Neural cell (in vitro differentiated cells): ENCODE measurements at regions not wholly inside any gene's neighbourhood (a gene's known extent, or its start where the extent isn't known, plus 50 kb on each side); places are given as distances from the start of the nearest gene placed in this dataset.

Source experiments
- H2AFZ ChIP-seq: fragments of 200-600, 300-800 bp; sonication (generic), shearing (Covaris generic); 2 replicates; pipeline ENCODE4 v1.6.0; 2014; ENCODE audit warnings: low read depth, mild to moderate bottlenecking, antibody characterized with exemption, low read length, moderate library complexity
- H3F3A ChIP-seq: fragments of 200-600 bp; shearing (Covaris generic); 2 replicates; pipeline ENCODE4 v1.6.1; 2016; ENCODE audit warnings: mild to moderate bottlenecking, moderate library complexity, mixed read lengths, antibody characterized with exemption, low read length; ENCODE audit not compliant: insufficient read depth, poor library complexity, severe bottlenecking
- H3K27ac ChIP-seq: fragments of 200-600, 300-800 bp; sonication (generic), shearing (Covaris generic); 2 replicates; pipeline ENCODE4 v1.5.1; 2014; ENCODE audit warnings: mild to moderate bottlenecking, low read length, moderate library complexity
- H3K27me3 ChIP-seq: fragments of 300-800, 200-600 bp; sonication (generic), shearing (Covaris generic); 2 replicates; pipeline ENCODE4 v1.6.0; 2014; ENCODE audit warnings: mild to moderate bottlenecking, low read depth, low read length, moderate library complexity; ENCODE audit not compliant: insufficient read depth
- H3K36me3 ChIP-seq: fragments of 300-800, 200-600 bp; sonication (generic), shearing (Covaris generic); 2 replicates; pipeline ENCODE4 v1.5.1; 2014; ENCODE audit warnings: mild to moderate bottlenecking, antibody characterized with exemption, low read length, moderate library complexity; ENCODE audit not compliant: insufficient read depth
- H3K4me2 ChIP-seq: fragments of 300-800, 200-600 bp; sonication (generic), shearing (Covaris generic); 2 replicates; pipeline ENCODE4 v1.6.0; 2014; ENCODE audit warnings: mild to moderate bottlenecking, low read length
- H3K4me3 ChIP-seq: fragments of 300-800, 200-600 bp; sonication (generic), shearing (Covaris generic); 2 replicates; pipeline ENCODE4 v1.5.1; 2014; ENCODE audit warnings: mild to moderate bottlenecking, low read length, moderate library complexity
- H3K79me2 ChIP-seq: fragments of 200-600 bp; shearing (Covaris generic); replicated peaks from 2 replicates; pipeline ENCODE4 v1.6.0; 2014; ENCODE audit warnings: mild to moderate bottlenecking, low read length, moderate library complexity; ENCODE audit not compliant: insufficient read depth
- H3K9ac ChIP-seq: fragments of 300-800, 200-600 bp; sonication (generic), shearing (Covaris generic); 2 replicates; pipeline ENCODE4 v1.6.1; 2016; ENCODE audit warnings: mild to moderate bottlenecking, low read length, mixed read lengths
- H3K9me2 ChIP-seq: fragments of 200-600 bp; shearing (Covaris generic); 2 replicates; pipeline ENCODE4 v1.6.1; 2016; ENCODE audit warnings: mild to moderate bottlenecking, low read length, mixed read lengths; ENCODE audit not compliant: insufficient read depth
- H3K9me3 ChIP-seq: fragments of 200-600, 300-800 bp; sonication (generic), shearing (Covaris generic); 2 replicates; pipeline ENCODE4 v1.6.1; 2016; ENCODE audit warnings: mild to moderate bottlenecking, mixed run types, low read length, moderate library complexity, mixed read lengths
- H4K20me1 ChIP-seq: fragments of 200-600 bp; shearing (Covaris generic); 2 replicates; pipeline ENCODE4 v1.6.1; 2016; ENCODE audit warnings: mild to moderate bottlenecking, mixed run types; ENCODE audit not compliant: insufficient read depth
- EP300 ChIP-seq: fragments of 450-650 bp; conservative IDR thresholded peaks from 2 replicates; pipeline ENCODE4 v1.6.1; 2014; ENCODE audit warnings: antibody characterized with exemption, mild to moderate bottlenecking, moderate library complexity; ENCODE audit not compliant: poor library complexity, severe bottlenecking
- EZH2 ChIP-seq: fragments of 200-600, 300-800 bp; shearing (Covaris generic), sonication (generic); IDR thresholded peaks from 2 replicates; pipeline ENCODE4 v1.6.1; 2014; ENCODE audit warnings: antibody characterized with exemption, low read length, borderline replicate concordance, mild to moderate bottlenecking; ENCODE audit not compliant: insufficient read depth, poor library complexity, severe bottlenecking
- MXI1 ChIP-seq: fragments of 450-650 bp; conservative IDR thresholded peaks from 2 replicates; pipeline ENCODE4 v1.6.1; 2014; ENCODE audit warnings: antibody characterized with exemption, mild to moderate bottlenecking; ENCODE audit not compliant: poor library complexity, severe bottlenecking
- POLR2AphosphoS5 ChIP-seq: IDR thresholded peaks from 2 replicates; pipeline ENCODE4 v1.6.1; 2012
- RAD21 ChIP-seq: fragments of 450-650 bp; conservative IDR thresholded peaks from 2 replicates; pipeline ENCODE4 v1.6.1; 2014; ENCODE audit warnings: antibody characterized with exemption, mild to moderate bottlenecking, moderate library complexity
- SMC3 ChIP-seq: fragments of 450-650 bp; conservative IDR thresholded peaks from 2 replicates; pipeline ENCODE4 v1.6.1; 2014; ENCODE audit warnings: antibody characterized with exemption, mild to moderate bottlenecking, moderate library complexity; ENCODE audit not compliant: poor library complexity
- TAF1 ChIP-seq: IDR thresholded peaks from 2 replicates; pipeline ENCODE4 v1.6.1; 2012; ENCODE audit warnings: low read depth
- TF ChIP-seq, protein P1 (sequence below): IDR thresholded peaks from 2 replicates; pipeline ENCODE4 v1.6.1; 2012; ENCODE audit warnings: borderline replicate concordance
- TF ChIP-seq, protein P2 (sequence below): fragments of 450-650 bp; IDR thresholded peaks from 2 replicates; pipeline ENCODE4 v1.5.1; 2014; ENCODE audit warnings: antibody characterized with exemption, mild to moderate bottlenecking, moderate library complexity; ENCODE audit not compliant: poor library complexity, severe bottlenecking

DNA sequence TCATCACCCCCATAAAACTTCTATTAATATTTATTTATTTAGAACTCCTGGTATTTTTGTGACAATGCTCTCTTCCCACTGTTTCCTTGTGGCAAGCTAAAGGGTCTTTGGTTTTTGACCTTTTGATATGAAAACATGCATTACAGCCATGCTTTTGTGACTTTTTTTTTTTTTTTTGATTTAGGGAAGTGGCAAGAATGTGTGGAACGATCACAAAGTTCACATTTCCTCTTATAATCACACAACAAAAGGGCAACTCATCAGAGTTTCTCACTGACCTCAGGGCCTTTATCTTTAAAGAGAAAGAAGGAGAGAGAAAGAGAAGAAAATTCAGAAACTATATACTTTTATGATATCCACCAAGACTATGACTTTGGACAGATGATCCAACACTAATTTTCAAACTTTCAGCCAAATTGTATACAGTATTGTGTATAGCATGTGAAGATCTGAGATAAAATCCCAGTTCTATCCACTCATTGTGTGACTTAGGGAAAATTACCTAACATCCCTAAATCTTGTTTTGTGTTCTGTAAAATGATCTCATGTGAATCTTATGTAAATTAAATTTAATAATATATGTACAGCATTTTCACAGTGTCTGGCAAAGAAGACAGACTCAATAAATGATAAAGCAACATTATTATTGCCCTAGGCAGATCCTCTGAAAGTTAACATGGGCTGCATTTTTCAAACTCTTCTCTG, 106.8 kb upstream of the MARCKS start:
- Histone ChIP-seq H3K9me3 (no peaks in the 10 kb centered on the region), H3K4me2 (no peak overlapping the region), H2AFZ (no peak overlapping the region), H3K9ac (no peak overlapping the region), H3K9me2 (no peaks in the 10 kb centered on the region), H3K79me2 (no peaks in the 10 kb centered on the region), H4K20me1 (no peaks in the 10 kb centered on the region), H3K4me3 (no peak overlapping the region), H3K27me3 (no peaks in the 10 kb centered on the region), H3K36me3 (no peaks in the 10 kb centered on the region), H3F3A (no peaks in the 10 kb centered on the region), H3K27ac (no peak overlapping the region)
- no peak for TF ChIP-seq POLR2AphosphoS5
- TF ChIP-seq TAF1, result no peak
- no peak for TF ChIP-seq EZH2
- TF ChIP-seq EP300, result no peak
- TF ChIP-seq SMC3, result no peak
- TF ChIP-seq, protein P1, sequence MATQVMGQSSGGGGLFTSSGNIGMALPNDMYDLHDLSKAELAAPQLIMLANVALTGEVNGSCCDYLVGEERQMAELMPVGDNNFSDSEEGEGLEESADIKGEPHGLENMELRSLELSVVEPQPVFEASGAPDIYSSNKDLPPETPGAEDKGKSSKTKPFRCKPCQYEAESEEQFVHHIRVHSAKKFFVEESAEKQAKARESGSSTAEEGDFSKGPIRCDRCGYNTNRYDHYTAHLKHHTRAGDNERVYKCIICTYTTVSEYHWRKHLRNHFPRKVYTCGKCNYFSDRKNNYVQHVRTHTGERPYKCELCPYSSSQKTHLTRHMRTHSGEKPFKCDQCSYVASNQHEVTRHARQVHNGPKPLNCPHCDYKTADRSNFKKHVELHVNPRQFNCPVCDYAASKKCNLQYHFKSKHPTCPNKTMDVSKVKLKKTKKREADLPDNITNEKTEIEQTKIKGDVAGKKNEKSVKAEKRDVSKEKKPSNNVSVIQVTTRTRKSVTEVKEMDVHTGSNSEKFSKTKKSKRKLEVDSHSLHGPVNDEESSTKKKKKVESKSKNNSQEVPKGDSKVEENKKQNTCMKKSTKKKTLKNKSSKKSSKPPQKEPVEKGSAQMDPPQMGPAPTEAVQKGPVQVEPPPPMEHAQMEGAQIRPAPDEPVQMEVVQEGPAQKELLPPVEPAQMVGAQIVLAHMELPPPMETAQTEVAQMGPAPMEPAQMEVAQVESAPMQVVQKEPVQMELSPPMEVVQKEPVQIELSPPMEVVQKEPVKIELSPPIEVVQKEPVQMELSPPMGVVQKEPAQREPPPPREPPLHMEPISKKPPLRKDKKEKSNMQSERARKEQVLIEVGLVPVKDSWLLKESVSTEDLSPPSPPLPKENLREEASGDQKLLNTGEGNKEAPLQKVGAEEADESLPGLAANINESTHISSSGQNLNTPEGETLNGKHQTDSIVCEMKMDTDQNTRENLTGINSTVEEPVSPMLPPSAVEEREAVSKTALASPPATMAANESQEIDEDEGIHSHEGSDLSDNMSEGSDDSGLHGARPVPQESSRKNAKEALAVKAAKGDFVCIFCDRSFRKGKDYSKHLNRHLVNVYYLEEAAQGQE, result no peak
- TF ChIP-seq RAD21, result no peak
- TF ChIP-seq MXI1, result no peak
- TF ChIP-seq, protein P2, sequence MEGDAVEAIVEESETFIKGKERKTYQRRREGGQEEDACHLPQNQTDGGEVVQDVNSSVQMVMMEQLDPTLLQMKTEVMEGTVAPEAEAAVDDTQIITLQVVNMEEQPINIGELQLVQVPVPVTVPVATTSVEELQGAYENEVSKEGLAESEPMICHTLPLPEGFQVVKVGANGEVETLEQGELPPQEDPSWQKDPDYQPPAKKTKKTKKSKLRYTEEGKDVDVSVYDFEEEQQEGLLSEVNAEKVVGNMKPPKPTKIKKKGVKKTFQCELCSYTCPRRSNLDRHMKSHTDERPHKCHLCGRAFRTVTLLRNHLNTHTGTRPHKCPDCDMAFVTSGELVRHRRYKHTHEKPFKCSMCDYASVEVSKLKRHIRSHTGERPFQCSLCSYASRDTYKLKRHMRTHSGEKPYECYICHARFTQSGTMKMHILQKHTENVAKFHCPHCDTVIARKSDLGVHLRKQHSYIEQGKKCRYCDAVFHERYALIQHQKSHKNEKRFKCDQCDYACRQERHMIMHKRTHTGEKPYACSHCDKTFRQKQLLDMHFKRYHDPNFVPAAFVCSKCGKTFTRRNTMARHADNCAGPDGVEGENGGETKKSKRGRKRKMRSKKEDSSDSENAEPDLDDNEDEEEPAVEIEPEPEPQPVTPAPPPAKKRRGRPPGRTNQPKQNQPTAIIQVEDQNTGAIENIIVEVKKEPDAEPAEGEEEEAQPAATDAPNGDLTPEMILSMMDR, result no peak

DNA sequence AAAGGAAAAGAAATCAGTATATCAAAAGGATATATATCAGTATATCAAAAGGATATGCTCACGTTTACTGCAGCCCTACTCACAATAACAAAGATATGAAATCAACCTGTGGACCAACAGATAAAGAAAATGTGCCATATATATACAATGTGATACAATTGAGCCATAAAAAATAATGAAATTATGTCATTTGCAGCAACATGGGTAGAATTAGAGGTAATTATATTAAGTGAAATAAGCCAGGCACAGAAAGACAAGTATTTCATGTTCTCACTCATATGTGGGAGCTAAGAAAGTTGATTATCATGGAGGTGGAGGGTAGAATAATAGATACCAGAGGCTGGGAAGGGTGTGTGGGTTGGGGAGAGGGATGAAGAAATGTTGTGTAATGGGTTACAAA, 102.9 kb upstream of the MARCKS start:
- no peak overlapping the region for H2AFZ ChIP-seq
- H4K20me1 ChIP-seq, result no peaks in the 10 kb centered on the region
- H3F3A ChIP-seq, result no peaks in the 10 kb centered on the region
- TF ChIP-seq, protein P2, result no peak
- TF ChIP-seq, protein P1, result no peak
- TF ChIP-seq MXI1 (no peak), SMC3 (no peak), POLR2AphosphoS5 (no peak), EP300 (no peak), TAF1 (no peak), RAD21 (no peak), EZH2 (no peak)
- no peaks in the 10 kb centered on the region for H3K79me2 ChIP-seq
- no peak overlapping the region for H3K4me3 ChIP-seq
- H3K4me2 ChIP-seq, result no peak overlapping the region
- H3K9me2 ChIP-seq, result no peaks in the 10 kb centered on the region
- no peaks in the 10 kb centered on the region for H3K9me3 ChIP-seq
- H3K9ac ChIP-seq, result no peak overlapping the region
- no peaks in the 10 kb centered on the region for H3K27me3 ChIP-seq
- H3K36me3 ChIP-seq, result no peaks in the 10 kb centered on the region
- H3K27ac ChIP-seq, result no peak overlapping the region
